ENCODE measurements at regions not wholly inside any gene's neighbourhood (a gene's known extent, or its start where the extent isn't known, plus 50 kb on each side); places are given as distances from the start of the nearest gene placed in this dataset.

DNA sequence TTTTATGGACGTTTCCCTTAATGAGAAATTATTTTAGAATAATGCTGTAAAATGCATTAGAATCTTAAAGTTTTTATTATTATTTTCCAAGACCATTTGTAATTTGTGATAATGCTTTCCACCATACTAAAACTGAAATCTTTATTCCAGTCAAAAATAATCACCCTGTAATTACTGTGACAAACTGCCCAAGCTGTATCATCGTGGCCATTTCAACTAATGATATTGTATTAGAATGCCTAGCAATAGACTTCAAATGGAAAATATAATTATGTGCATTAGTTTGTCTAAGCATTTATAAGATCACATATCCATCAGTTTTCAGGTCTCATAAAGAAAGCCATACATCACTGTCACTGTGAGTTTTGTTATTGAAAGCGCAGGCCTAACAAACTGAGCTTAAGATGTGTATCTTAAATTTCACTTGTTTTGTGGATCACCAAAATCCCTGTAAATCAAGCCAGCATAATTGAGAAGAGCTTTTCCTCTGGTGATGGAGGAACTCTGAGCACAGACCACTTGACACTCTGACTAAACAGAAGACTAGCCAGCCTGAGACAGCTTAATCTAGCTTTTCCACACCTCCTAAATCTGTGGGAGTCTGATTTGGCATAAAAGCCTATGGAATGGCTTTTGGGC, 1312.2 kb upstream of the ACVR2A start:
- DNase-seq: no peak

- DNase-seq: no peak
These were observed 1312.8 kb upstream of the ACVR2A start for GRCh38 chr2:146532009-146532408.

GRCh38 chr2:146530886-146531285, 1313.9 kb upstream of the ACVR2A start:
- no peak for DNase-seq

DNA sequence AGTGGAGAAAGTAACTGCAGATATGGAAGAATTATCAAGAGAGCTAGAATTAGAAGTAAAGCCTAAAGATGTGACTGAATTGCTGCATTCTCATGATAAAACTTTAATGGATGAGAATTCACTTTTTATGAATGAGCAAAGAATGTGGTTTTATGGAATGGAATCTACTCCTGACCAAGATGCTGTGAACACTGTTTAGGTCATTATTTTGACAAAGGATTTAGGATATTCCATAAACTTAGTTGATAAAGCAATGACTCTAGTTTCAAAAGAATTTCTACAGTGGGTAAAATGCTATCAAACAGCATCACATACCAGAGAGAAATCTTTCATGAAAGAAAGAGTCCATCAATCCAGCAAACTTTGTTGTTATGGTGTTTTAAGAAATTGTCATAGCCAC, 1317.7 kb upstream of the ACVR2A start:
- DNase-seq: no peak

- DNase-seq: no peak
These were observed 1321.6 kb upstream of the ACVR2A start for GRCh38 chr2:146523196-146523595.

GRCh38 chr2:146506851-146507250, 1338.0 kb upstream of the ACVR2A start:
- no peak for DNase-seq

GRCh38 chr2:146503366-146503765, 1341.5 kb upstream of the ACVR2A start:
- DNase-seq: no peak

- DNase-seq: no peak
These were observed 1348.6 kb upstream of the ACVR2A start for GRCh38 chr2:146496248-146496647.

GRCh38 chr2:146489386-146489785, 1355.4 kb upstream of the ACVR2A start:
- DNase-seq: no peak

GRCh38 chr2:146481629-146482028, 1363.2 kb upstream of the ACVR2A start:
- DNase-seq: no peak

DNA sequence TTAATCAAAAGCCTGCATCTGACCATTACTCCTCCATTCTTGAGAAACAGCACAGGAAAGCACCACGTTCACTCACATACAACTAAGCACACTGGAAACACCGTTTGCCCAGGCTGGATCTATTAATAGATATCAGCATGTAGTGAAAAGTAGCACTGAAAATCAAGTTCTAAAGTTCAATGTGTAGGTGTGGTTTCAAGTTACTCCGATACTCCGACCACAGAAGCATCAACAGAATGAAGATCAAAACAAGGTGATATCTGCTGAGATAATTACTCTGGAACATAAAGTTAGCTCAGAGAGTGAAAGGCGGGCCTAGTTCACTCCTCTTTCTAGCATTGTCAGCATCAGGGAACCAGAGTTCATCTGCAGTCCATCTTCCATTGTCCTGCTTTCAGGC, 1367.4 kb upstream of the ACVR2A start:
- no peak for DNase-seq

DNA sequence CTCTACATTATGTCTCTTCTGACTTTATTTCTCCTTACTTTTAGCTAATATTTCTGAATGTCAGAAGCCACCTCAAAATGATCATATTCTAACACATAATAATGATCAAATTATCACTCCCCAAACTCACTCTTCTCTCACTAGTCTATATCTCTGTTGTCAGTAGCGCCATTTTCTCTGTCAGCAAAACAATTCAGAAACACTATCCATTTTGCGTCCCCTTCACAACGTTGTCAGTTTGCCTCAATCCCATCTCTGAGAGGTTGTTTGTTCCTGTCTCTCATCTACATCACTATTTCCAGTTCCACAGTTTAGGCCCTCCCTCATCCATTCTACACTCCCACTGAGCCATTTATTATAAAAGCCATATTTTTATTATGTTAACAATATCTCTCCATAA, 1376.3 kb upstream of the ACVR2A start:
- DNase-seq: no peak

GRCh38 chr2:146467425-146467824, 1377.4 kb upstream of the ACVR2A start:
- no peak for DNase-seq

- no peak for DNase-seq
These were observed 1379.4 kb upstream of the ACVR2A start for GRCh38 chr2:146465460-146465859.

DNA sequence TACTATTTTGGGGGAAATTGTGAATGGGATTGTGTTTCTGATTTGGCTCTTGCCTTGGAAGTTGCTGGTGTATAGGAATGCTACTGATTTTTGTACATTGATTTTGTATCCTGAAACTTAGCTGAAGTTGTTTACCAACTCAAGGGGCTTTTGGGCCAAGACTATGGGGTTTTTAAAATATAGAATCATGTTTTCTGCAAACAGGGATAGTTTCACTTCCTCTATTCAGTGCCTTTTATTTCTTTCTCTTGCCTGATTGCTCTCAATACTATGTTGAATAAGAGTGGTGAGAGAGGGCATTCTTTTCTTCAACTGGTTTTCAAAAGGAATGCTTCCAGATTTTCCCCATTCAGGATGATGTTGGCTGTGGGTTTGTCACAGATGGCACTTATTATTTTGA, 1383.8 kb upstream of the ACVR2A start:
- no peak for DNase-seq

- no peak for DNase-seq
These were observed 1386.2 kb upstream of the ACVR2A start for GRCh38 chr2:146458585-146458984.

GRCh38 chr2:146457221-146457620, 1387.6 kb upstream of the ACVR2A start:
- no peak for DNase-seq

GRCh38 chr2:146455325-146455724, 1389.5 kb upstream of the ACVR2A start:
- no peak for DNase-seq

- DNase-seq: no peak
These were observed 1392.9 kb upstream of the ACVR2A start for GRCh38 chr2:146451972-146452371.

DNA sequence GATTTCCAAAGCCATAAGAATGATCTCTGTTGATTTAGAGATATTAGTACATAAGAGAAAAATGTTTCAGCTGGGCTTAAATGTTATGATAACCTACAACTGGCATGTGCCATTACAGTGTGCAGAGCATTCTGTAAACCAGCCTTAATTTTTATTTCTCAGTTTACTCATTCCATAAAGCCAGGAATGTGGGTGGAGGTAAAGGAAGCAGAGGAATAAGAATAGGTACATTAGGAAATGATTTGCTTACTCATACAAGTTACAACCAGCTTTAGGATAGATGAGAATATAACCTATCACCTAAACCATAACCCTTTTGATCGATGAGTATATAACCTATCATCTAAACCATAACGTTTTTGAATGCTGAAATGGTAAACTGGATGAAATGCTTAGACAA, 1394.7 kb upstream of the ACVR2A start:
- no peak for DNase-seq

- no peak for DNase-seq
These were observed 1399.8 kb upstream of the ACVR2A start for GRCh38 chr2:146444987-146445386.

- DNase-seq: no peak
These were observed 1400.7 kb upstream of the ACVR2A start for GRCh38 chr2:146444085-146444484.

DNA sequence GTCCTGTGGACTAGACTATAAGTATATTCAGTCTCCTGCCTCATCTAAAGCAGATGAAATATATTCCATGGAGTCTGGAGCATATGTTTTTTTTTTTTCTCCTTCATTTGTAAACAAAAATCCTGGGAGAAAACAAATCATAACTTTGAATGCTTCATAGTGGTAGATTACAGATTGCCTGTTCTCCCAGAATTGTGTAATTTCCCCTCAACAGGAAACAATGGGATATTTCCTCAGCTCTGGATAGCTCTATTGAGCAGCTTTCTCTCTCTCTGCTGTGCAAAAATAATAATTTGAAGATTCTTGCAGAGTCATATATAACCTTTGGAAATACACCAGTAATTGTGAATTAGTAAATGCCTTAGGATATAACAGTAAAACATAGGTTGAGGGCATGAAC, 1406.6 kb upstream of the ACVR2A start:
- DNase-seq: no peak

DNA sequence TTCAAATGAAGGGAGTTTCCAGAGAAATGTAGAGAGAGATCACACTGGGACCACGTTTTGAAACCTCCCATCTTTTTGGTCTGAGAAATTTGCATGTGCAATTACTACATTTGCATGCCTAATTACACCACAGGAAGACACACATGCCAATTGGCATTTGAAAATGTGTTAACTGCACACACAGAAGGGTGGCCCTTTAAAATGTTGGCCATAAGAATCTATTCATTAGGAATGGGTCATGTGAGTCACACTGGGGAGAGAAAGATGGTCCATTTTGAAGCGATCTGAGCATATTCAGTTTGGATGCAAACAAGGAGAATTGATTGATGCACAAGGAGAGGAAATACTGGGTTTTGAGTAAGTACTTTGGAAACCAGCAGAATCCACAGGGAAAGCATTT, 1407.1 kb upstream of the ACVR2A start:
- no peak for DNase-seq

GRCh38 chr2:146433116-146433875, 1411.5 kb upstream of the ACVR2A start:
- DNase-seq: no peak

Measured in CD4-positive, alpha-beta T cell treated with Interleukin-21 for 1 hour (primary cell).